ENCODE measurements at regions not wholly inside any gene's neighbourhood (a gene's known extent, or its start where the extent isn't known, plus 50 kb on each side); places are given as distances from the start of the nearest gene placed in this dataset.
A peak's percentile ranks its signal among the peaks of the same experiment; 100 is the strongest.

GRCh38 chr15:58303236-58303635 lies 128.6 kb upstream of the LIPC start:
- ATAC-seq (ENCODE audit: low read depth) = no peak

GRCh38 chr15:58306591-58307312 lies 125.0 kb upstream of the LIPC start:
- CTCF ChIA-PET = no interaction called here
- no peak overlapping the region for H2AFZ ChIP-seq (ENCODE audit: insufficient read depth, low read depth, low read length, poor library complexity, severe bottlenecking)

More at GRCh38 chr15:58303236-58303635, 128.6 kb upstream of the LIPC start:
- WGBS (ENCODE audit: insufficient coverage) = 55% methylated on average over 2 of the region's 6 CpGs
- H3K4me3 ChIP-seq (ENCODE audit: control extremely low read depth in 1 of 5, extremely low read depth in 1 of 5, insufficient read depth in 1 of 5, low read depth in 2 of 5, low read length in 4 of 5) = no peak overlapping the region
- H4K20me1 ChIP-seq (ENCODE audit: control insufficient read depth, insufficient read depth, low read length, poor library complexity, severe bottlenecking) = no peaks in the 10 kb centered on the region
- H3K79me2 ChIP-seq (ENCODE audit: control insufficient read depth, insufficient read depth, low read length) = no peaks in the 10 kb centered on the region
- H3K27me3 ChIP-seq (replicated peaks in 1 of 4; ENCODE audit: control extremely low read depth in 1 of 4, control insufficient read depth in 3 of 4, insufficient read depth in 4 of 4, low read length in 3 of 4) = no peaks in the 10 kb centered on the region
- no peak for TF ChIP-seq EZH2 (IDR thresholded peaks at IDR 0.05; ENCODE audit: borderline replicate concordance, insufficient read depth, low read depth, low read length, poor library complexity, severe bottlenecking)
- H3K9ac ChIP-seq (ENCODE audit: low read length) = no peak overlapping the region
- peak overlapping the region; percentile 4 for H2AFZ ChIP-seq (ENCODE audit: insufficient read depth, low read depth, low read length, poor library complexity, severe bottlenecking)
- H3K27ac Mint-ChIP-seq = no peak overlapping the region
- no peaks in the 10 kb centered on the region for H3K9me3 ChIP-seq (ENCODE audit: control extremely low read depth in 1 of 3, control insufficient read depth in 2 of 3, insufficient read depth in 1 of 3, low read length in 2 of 3)
- no peak overlapping the region for H3K4me2 ChIP-seq (replicated peaks; ENCODE audit: low read depth, low read length, poor library complexity, severe bottlenecking)
- H3K4me1 ChIP-seq (ENCODE audit: control insufficient read depth in 2 of 2, insufficient read depth in 2 of 2, low read length in 2 of 2) = no peaks in the 10 kb centered on the region
- H3K27me3 Mint-ChIP-seq = peaks cover 23% of the 10 kb centered on the region
- intact Hi-C loops (cut with micrococcal nuclease) = loop anchor here (10.0 kb wide), 1 partner anchor 62 kb away; no protein-coding TSS in a partner anchor
- H3K9me3 Mint-ChIP-seq (ENCODE audit: insufficient read depth) = no peaks in the 10 kb centered on the region
- H3K4me3 Mint-ChIP-seq = no peak overlapping the region
- DNase-seq = no peak
- H3K27ac ChIP-seq (ENCODE audit: low read length in 2 of 2) = no peak overlapping the region
- CTCF ChIA-PET = interaction anchor here (0.6 kb wide), 1 partner anchor 10 kb away, joined by 3 read pairs; no protein-coding TSS in a partner anchor
- no peaks in the 10 kb centered on the region for H3K36me3 ChIP-seq (replicated peaks in 1 of 2; ENCODE audit: control extremely low read depth in 1 of 2, control insufficient read depth in 1 of 2, extremely low read depth in 1 of 2, insufficient read depth in 2 of 2, low read length in 1 of 2)
- H3K4me1 Mint-ChIP-seq = no peaks in the 10 kb centered on the region
- POLR2A ChIA-PET = no interaction called here

More at GRCh38 chr15:58306591-58307312, 125.0 kb upstream of the LIPC start:
- Histone ChIP-seq H3K4me1 (ENCODE audit: control insufficient read depth in 2 of 2, insufficient read depth in 2 of 2, low read length in 2 of 2) (no peaks in the 10 kb centered on the region), H3K27me3 (replicated peaks in 1 of 4; ENCODE audit: control extremely low read depth in 1 of 4, control insufficient read depth in 3 of 4, insufficient read depth in 4 of 4, low read length in 3 of 4) (no peaks in the 10 kb centered on the region), H3K9me3 (ENCODE audit: control extremely low read depth in 1 of 3, control insufficient read depth in 2 of 3, insufficient read depth in 1 of 3, low read length in 2 of 3) (no peaks in the 10 kb centered on the region), H4K20me1 (ENCODE audit: control insufficient read depth, insufficient read depth, low read length, poor library complexity, severe bottlenecking) (no peaks in the 10 kb centered on the region), H3K36me3 (replicated peaks in 1 of 2; ENCODE audit: control extremely low read depth in 1 of 2, control insufficient read depth in 1 of 2, extremely low read depth in 1 of 2, insufficient read depth in 2 of 2, low read length in 1 of 2) (no peaks in the 10 kb centered on the region), H3K27ac (ENCODE audit: low read length in 2 of 2) (no peak overlapping the region), H3K9ac (ENCODE audit: low read length) (no peak overlapping the region), H3K4me2 (replicated peaks; ENCODE audit: low read depth, low read length, poor library complexity, severe bottlenecking) (no peak overlapping the region), H3K4me3 (ENCODE audit: control extremely low read depth in 1 of 5, extremely low read depth in 1 of 5, insufficient read depth in 1 of 5, low read depth in 2 of 5, low read length in 4 of 5) (no peak overlapping the region), H3K79me2 (ENCODE audit: control insufficient read depth, insufficient read depth, low read length) (no peaks in the 10 kb centered on the region)
- TF ChIP-seq, protein P1, sequence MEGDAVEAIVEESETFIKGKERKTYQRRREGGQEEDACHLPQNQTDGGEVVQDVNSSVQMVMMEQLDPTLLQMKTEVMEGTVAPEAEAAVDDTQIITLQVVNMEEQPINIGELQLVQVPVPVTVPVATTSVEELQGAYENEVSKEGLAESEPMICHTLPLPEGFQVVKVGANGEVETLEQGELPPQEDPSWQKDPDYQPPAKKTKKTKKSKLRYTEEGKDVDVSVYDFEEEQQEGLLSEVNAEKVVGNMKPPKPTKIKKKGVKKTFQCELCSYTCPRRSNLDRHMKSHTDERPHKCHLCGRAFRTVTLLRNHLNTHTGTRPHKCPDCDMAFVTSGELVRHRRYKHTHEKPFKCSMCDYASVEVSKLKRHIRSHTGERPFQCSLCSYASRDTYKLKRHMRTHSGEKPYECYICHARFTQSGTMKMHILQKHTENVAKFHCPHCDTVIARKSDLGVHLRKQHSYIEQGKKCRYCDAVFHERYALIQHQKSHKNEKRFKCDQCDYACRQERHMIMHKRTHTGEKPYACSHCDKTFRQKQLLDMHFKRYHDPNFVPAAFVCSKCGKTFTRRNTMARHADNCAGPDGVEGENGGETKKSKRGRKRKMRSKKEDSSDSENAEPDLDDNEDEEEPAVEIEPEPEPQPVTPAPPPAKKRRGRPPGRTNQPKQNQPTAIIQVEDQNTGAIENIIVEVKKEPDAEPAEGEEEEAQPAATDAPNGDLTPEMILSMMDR (IDR thresholded peaks at IDR 0.05) = no peak
- TF ChIP-seq EZH2 (IDR thresholded peaks at IDR 0.05; ENCODE audit: borderline replicate concordance, insufficient read depth, low read depth, low read length, poor library complexity, severe bottlenecking) = no peak
- Mint-ChIP-seq H3K4me3 (no peak overlapping the region), H3K4me1 (no peaks in the 10 kb centered on the region), H3K27ac (no peak overlapping the region), H3K9me3 (ENCODE audit: insufficient read depth) (no peaks in the 10 kb centered on the region), H3K27me3 (peaks cover 14% of the 10 kb centered on the region)
- 90% methylated on average over 2 of the region's 4 CpGs for WGBS (ENCODE audit: insufficient coverage)
- no peak for DNase-seq
- POLR2A ChIA-PET = no interaction called here
- no peak for ATAC-seq (ENCODE audit: low read depth)
- intact Hi-C loops (cut with micrococcal nuclease) = loop anchor here (10.0 kb wide), 1 partner anchor 58 kb away; no protein-coding TSS in a partner anchor

Measured in B cell (primary cell).